HFFc6 (cell line): ENCODE measurements at regions not wholly inside any gene's neighbourhood (a gene's known extent, or its start where the extent isn't known, plus 50 kb on each side); places are given as distances from the start of the nearest gene placed in this dataset. TPM values are rescaled to one million over a fixed set of nuclear protein-coding genes. Genes with fewer than 3 reads are reported as not detected.

Source experiments
- DNase-seq: peaks from one replicate; pipeline ENCODE4 v3.0.0-alpha.2; 2018
- H3K27ac Mint-ChIP-seq: 2 replicates; pipeline ENCODE4 v1.8.0; 2020; ENCODE audit warnings: mild to moderate bottlenecking, mixed read lengths
- H3K27me3 Mint-ChIP-seq: 2 replicates; pipeline ENCODE4 v1.8.0; 2021; ENCODE audit warnings: mild to moderate bottlenecking, moderate library complexity, mixed read lengths; ENCODE audit not compliant: insufficient read depth
- H3K36me3 Mint-ChIP-seq: 2 replicates; pipeline ENCODE4 v1.8.0; 2021; ENCODE audit warnings: low read depth, mixed read lengths
- H3K4me1 Mint-ChIP-seq: 2 replicates; pipeline ENCODE4 v1.8.0; 2020; ENCODE audit warnings: low read depth, mixed read lengths
- H3K4me3 Mint-ChIP-seq: 2 replicates; pipeline ENCODE4 v1.8.0; 2020; ENCODE audit warnings: mild to moderate bottlenecking, moderate library complexity, mixed read lengths
- H3K9me3 Mint-ChIP-seq: 2 replicates; pipeline ENCODE4 v1.8.0; 2020; ENCODE audit warnings: mild to moderate bottlenecking, mixed read lengths
- microRNA-seq: library from miRNA; unstranded; fragments of <30 nt; microRNA quantifications from one replicate; pipeline ENCODE4, GENCODE V29; 2019
- TF ChIP-seq, protein P1 (sequence below): fragments of 200-600 bp; sonication (generic); IDR thresholded peaks from 2 replicates; pipeline ENCODE4 v1.5.0; 2021; ENCODE audit warnings: antibody characterized with exemption, mild to moderate bottlenecking

DNA sequence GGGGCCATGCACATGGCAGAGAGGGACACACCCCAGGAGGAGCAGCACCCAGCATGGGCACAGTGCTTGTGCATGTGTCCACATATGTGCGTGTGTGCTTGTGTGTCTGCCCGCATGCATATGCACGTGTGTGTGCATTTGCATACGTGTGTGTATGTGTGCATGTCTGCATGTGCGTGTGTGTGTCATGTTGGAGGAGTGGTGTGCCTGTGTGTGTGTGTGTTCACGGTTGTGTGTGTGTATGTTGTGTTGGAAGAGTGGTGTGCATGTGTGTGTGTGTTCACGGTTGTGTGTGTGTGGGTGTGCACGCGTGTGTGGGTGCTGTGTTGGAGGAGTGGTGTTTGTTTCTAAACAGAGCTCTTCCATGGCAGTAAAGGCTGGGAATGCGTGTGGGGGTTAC, 50.7 kb upstream of the SLCO4A1 start:
- no peak for DNase-seq
- Mint-ChIP-seq H3K4me1 (peaks cover 48% of the 10 kb centered on the region), H3K27me3 (peaks cover 1% of the 10 kb centered on the region), H3K36me3 (no peaks in the 10 kb centered on the region; the same call in 1 of the 2 replicates), H3K27ac (no peak overlapping the region; the same call in 1 of the 2 replicates), H3K4me3 (no peak overlapping the region), H3K9me3 (0 out of 2 replicates have a peak, but pooled peaks cover 3% of the 10 kb centered on the region)
- TF ChIP-seq, protein P1, sequence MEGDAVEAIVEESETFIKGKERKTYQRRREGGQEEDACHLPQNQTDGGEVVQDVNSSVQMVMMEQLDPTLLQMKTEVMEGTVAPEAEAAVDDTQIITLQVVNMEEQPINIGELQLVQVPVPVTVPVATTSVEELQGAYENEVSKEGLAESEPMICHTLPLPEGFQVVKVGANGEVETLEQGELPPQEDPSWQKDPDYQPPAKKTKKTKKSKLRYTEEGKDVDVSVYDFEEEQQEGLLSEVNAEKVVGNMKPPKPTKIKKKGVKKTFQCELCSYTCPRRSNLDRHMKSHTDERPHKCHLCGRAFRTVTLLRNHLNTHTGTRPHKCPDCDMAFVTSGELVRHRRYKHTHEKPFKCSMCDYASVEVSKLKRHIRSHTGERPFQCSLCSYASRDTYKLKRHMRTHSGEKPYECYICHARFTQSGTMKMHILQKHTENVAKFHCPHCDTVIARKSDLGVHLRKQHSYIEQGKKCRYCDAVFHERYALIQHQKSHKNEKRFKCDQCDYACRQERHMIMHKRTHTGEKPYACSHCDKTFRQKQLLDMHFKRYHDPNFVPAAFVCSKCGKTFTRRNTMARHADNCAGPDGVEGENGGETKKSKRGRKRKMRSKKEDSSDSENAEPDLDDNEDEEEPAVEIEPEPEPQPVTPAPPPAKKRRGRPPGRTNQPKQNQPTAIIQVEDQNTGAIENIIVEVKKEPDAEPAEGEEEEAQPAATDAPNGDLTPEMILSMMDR = no peak

Small RNA genes in the stretch of these regions (microRNA-seq; reads per million reads assigned to microRNA genes)
- gene MIR1-1 = not detected
- not detected for gene MIR133A2
